ENCODE measurements at regions not wholly inside any gene's neighbourhood (a gene's known extent, or its start where the extent isn't known, plus 50 kb on each side); places are given as distances from the start of the nearest gene placed in this dataset.

- TF ChIP-seq TAF1 (IDR thresholded peaks at IDR 0.05; ENCODE audit: borderline replicate concordance, insufficient read depth, low read length) (no peak), POLR2AphosphoS5 (IDR thresholded peaks at IDR 0.05; ENCODE audit: low read depth, low read length) (no peak), REST (IDR thresholded peaks at IDR 0.05; ENCODE audit: insufficient read depth in 1 of 2, low read depth in 2 of 2, low read length in 2 of 2) (no peak), SIN3A (IDR thresholded peaks at IDR 0.05; ENCODE audit: borderline replicate concordance, insufficient read depth, low read length) (no peak)
Measured at GRCh38 chr3:174466471-174467054, 392.6 kb upstream of the NAALADL2 start.

- TF ChIP-seq FOXP2 (optimal IDR thresholded peaks at IDR 0.05; ENCODE audit: borderline replicate concordance, extremely low read depth, extremely low read length, insufficient read depth) = no peak
- no peak for TF ChIP-seq SIN3A (IDR thresholded peaks at IDR 0.05; ENCODE audit: borderline replicate concordance, insufficient read depth, low read length)
- no peak for TF ChIP-seq POLR2AphosphoS5 (IDR thresholded peaks at IDR 0.05; ENCODE audit: low read depth, low read length)
- no peak for TF ChIP-seq TAF1 (IDR thresholded peaks at IDR 0.05; ENCODE audit: borderline replicate concordance, insufficient read depth, low read length)
- TF ChIP-seq REST (IDR thresholded peaks at IDR 0.05; ENCODE audit: insufficient read depth in 1 of 2, low read depth in 2 of 2, low read length in 2 of 2) = no peak
Measured at GRCh38 chr3:174477491-174477890, 381.6 kb upstream of the NAALADL2 start.

GRCh38 chr3:174480767-174481166 lies 378.4 kb upstream of the NAALADL2 start:
- no peak for TF ChIP-seq FOXP2 (optimal IDR thresholded peaks at IDR 0.05; ENCODE audit: borderline replicate concordance, extremely low read depth, extremely low read length, insufficient read depth)
- no peak for TF ChIP-seq TAF1 (IDR thresholded peaks at IDR 0.05; ENCODE audit: borderline replicate concordance, insufficient read depth, low read length)
- TF ChIP-seq SIN3A (IDR thresholded peaks at IDR 0.05; ENCODE audit: borderline replicate concordance, insufficient read depth, low read length) = no peak
- TF ChIP-seq REST (IDR thresholded peaks at IDR 0.05; ENCODE audit: insufficient read depth in 1 of 2, low read depth in 2 of 2, low read length in 2 of 2) = no peak
- TF ChIP-seq POLR2AphosphoS5 (IDR thresholded peaks at IDR 0.05; ENCODE audit: low read depth, low read length) = no peak

GRCh38 chr3:174482541-174482940 lies 376.6 kb upstream of the NAALADL2 start:
- TF ChIP-seq SIN3A (IDR thresholded peaks at IDR 0.05; ENCODE audit: borderline replicate concordance, insufficient read depth, low read length) = no peak

GRCh38 chr3:174483254-174483653 lies 375.9 kb upstream of the NAALADL2 start:
- TF ChIP-seq TAF1 (IDR thresholded peaks at IDR 0.05; ENCODE audit: borderline replicate concordance, insufficient read depth, low read length) (no peak), FOXP2 (optimal IDR thresholded peaks at IDR 0.05; ENCODE audit: borderline replicate concordance, extremely low read depth, extremely low read length, insufficient read depth) (no peak), SIN3A (IDR thresholded peaks at IDR 0.05; ENCODE audit: borderline replicate concordance, insufficient read depth, low read length) (no peak), REST (IDR thresholded peaks at IDR 0.05; ENCODE audit: insufficient read depth in 1 of 2, low read depth in 2 of 2, low read length in 2 of 2) (no peak), POLR2AphosphoS5 (IDR thresholded peaks at IDR 0.05; ENCODE audit: low read depth, low read length) (no peak)
